HepG2 (cell line): ENCODE measurements at regions not wholly inside any gene's neighbourhood (a gene's known extent, or its start where the extent isn't known, plus 50 kb on each side); places are given as distances from the start of the nearest gene placed in this dataset.

ENCODE experiments used
- CREB1 ChIP-seq, 2 experiments: fragments of 450-650 bp in 1 of 2; IDR thresholded peaks; 2 replicates each; pipeline ENCODE4 v1.6.1; 2016 to 2017; ENCODE audit warnings: control low read depth in 1 of 2, mild to moderate bottlenecking in 1 of 2, missing compliant biosample characterization in 1 of 2, missing genetic modification characterization in 1 of 2
- CSRNP2 ChIP-seq: sonication (generic); formaldehyde crosslinking; conservative IDR thresholded peaks from 2 replicates; pipeline ENCODE4 v1.8.0; 2022; ENCODE audit warnings: low read depth, missing genetic modification reagents
- FOXP1 ChIP-seq, 2 experiments: fragments of 450-650 bp in 1 of 2; IDR thresholded peaks; 2 replicates each; pipeline ENCODE4 v1.6.1; 2017 to 2018; ENCODE audit warnings: antibody characterized with exemption in 1 of 2
- FUBP1 ChIP-seq: sonication (generic); formaldehyde crosslinking; IDR thresholded peaks from 2 replicates; pipeline ENCODE4 v1.5.1; 2020; ENCODE audit warnings: missing genetic modification reagents, mild to moderate bottlenecking, borderline replicate concordance
- LRRFIP1 ChIP-seq: sonication (generic); formaldehyde crosslinking; conservative IDR thresholded peaks from 2 replicates; pipeline ENCODE4 v1.4.0; 2020; ENCODE audit warnings: missing genetic modification reagents
- MXD4 ChIP-seq: IDR thresholded peaks from 2 replicates; pipeline ENCODE4 v1.6.1; 2016; ENCODE audit warnings: mild to moderate bottlenecking, missing biosample characterization, missing genetic modification reagents
- NCOR1 ChIP-seq: fragments of 200-600 bp; sonication (generic); IDR thresholded peaks from 2 replicates; pipeline ENCODE4 v1.7.0; 2017; ENCODE audit warnings: antibody characterized with exemption, low read length, borderline replicate concordance
- SRSF4 ChIP-seq: fragments of 200-400 bp; formaldehyde crosslinking; IDR thresholded peaks from one replicate; pipeline ENCODE4 v1.6.1; 2018; ENCODE audit warnings: mild to moderate bottlenecking, low read depth, low read length, moderate library complexity; ENCODE audit not compliant: poor library complexity, severe bottlenecking
- SSRP1 ChIP-seq: IDR thresholded peaks from 2 replicates; pipeline ENCODE4 v1.6.1; 2016; ENCODE audit warnings: control low read depth
- SYNCRIP ChIP-seq: fragments of 200-400 bp; formaldehyde crosslinking; IDR thresholded peaks from 2 replicates; pipeline ENCODE4 v1.6.1; 2018; ENCODE audit warnings: mild to moderate bottlenecking, low read depth, low read length; ENCODE audit not compliant: insufficient read depth
- TCF12 ChIP-seq, 2 experiments: fragments of 450-650 bp in 1 of 2; sonication (generic) in 1 of 2; formaldehyde crosslinking in 1 of 2; IDR thresholded peaks; 2 replicates each; pipeline versions ENCODE4 v1.6.1 to v1.8.0; 2017 to 2022; ENCODE audit warnings: antibody characterized with exemption in 1 of 2, mild to moderate bottlenecking in 1 of 2, missing genetic modification reagents in 1 of 2, moderate library complexity in 1 of 2
- ZBTB44 ChIP-seq: sonication (generic); formaldehyde crosslinking; IDR thresholded peaks from 2 replicates; pipeline ENCODE4 v1.4.0; 2020; ENCODE audit warnings: missing genetic modification reagents
- ZFP36L1 ChIP-seq: sonication (generic); formaldehyde crosslinking; IDR thresholded peaks from 2 replicates; pipeline ENCODE4 v1.8.0; 2022; ENCODE audit warnings: mild to moderate bottlenecking, missing genetic modification reagents, moderate library complexity
- ZNF121 ChIP-seq: sonication (generic); formaldehyde crosslinking; IDR thresholded peaks from 2 replicates; pipeline ENCODE4 v1.5.0; 2020; ENCODE audit warnings: mild to moderate bottlenecking, missing genetic modification reagents
- ZNF589 ChIP-seq: sonication (generic); formaldehyde crosslinking; conservative IDR thresholded peaks from 2 replicates; pipeline ENCODE4 v1.8.0; 2022; ENCODE audit warnings: mild to moderate bottlenecking, moderate library complexity, missing genetic modification reagents
- ZNF614 ChIP-seq: IDR thresholded peaks from 2 replicates; pipeline ENCODE4 v1.6.1; 2018; ENCODE audit warnings: missing biosample characterization, missing genetic modification reagents, inconsistent platforms, borderline replicate concordance
- ZNF687 ChIP-seq: sonication (generic); formaldehyde crosslinking; IDR thresholded peaks from 2 replicates; pipeline ENCODE4 v1.5.1; 2020; ENCODE audit warnings: mild to moderate bottlenecking, missing genetic modification reagents, moderate library complexity

GRCh38 chr14:54135804-54136280, 179.2 kb upstream of the BMP4 start (continued):
- TF ChIP-seq CREB1 (IDR thresholded peaks at IDR 0.05): no peak
- peak; percentile 67; the same call in 1 of the 2 replicates for TF ChIP-seq CREB1 (CRISPR knock-in tag; IDR thresholded peaks at IDR 0.05)
- no peak for TF ChIP-seq ZBTB44
- TF ChIP-seq TCF12 (IDR thresholded peaks at IDR 0.05): no peak
- no peak; the same call in 1 of the 2 replicates for TF ChIP-seq TCF12 (CRISPR knock-in tag; IDR thresholded peaks at IDR 0.05)
- TF ChIP-seq SSRP1 (CRISPR knock-in tag): no peak; the same call in none of the 2 replicates
- TF ChIP-seq LRRFIP1 (CRISPR knock-in tag): no peak
- TF ChIP-seq SYNCRIP: no peak
- TF ChIP-seq ZNF614: peak; percentile 75; the same call in 1 of the 2 replicates
- peak; percentile 60; the same call in 1 of the 2 replicates for TF ChIP-seq MXD4 (CRISPR knock-in tag)
- no peak for TF ChIP-seq ZNF121 (CRISPR knock-in tag)
- no peak for TF ChIP-seq SRSF4
- no peak for TF ChIP-seq ZNF589
- TF ChIP-seq CSRNP2 (CRISPR knock-in tag): no peak
- no peak for TF ChIP-seq ZFP36L1 (CRISPR knock-in tag)
- no peak for TF ChIP-seq FUBP1 (CRISPR knock-in tag)
- TF ChIP-seq ZNF687: no peak
- TF ChIP-seq NCOR1: peak; percentile 68; the same call in 1 of the 2 replicates
- no peak for TF ChIP-seq FOXP1 (IDR thresholded peaks at IDR 0.05)
- TF ChIP-seq FOXP1 (CRISPR knock-in tag; IDR thresholded peaks at IDR 0.05): peak; percentile 81
